Activated T-cell treated with anti-CD3 and anti-CD28 coated beads, Interleukin-2, amount 50 U/mL, for 72 hours (primary cell): ENCODE measurements at regions not wholly inside any gene's neighbourhood (a gene's known extent, or its start where the extent isn't known, plus 50 kb on each side); places are given as distances from the start of the nearest gene placed in this dataset.

Experiments
- ATAC-seq, 2 donors: fragments of 150-1000 bp; cut with Tn5 transposase; replicated peaks in 1 of 2; 2 replicates each; pipeline ENCODE4 v1.10.0; 2021; ENCODE audit warnings: moderate library complexity in 2 of 2, mild to moderate bottlenecking in 1 of 2
- DNase-seq, 2 donors: peaks; one replicate each; pipeline ENCODE4 v3.0.0; 2021 to 2022; ENCODE audit warnings: mixed read lengths in 1 of 2
- H3K27ac Mint-ChIP-seq: one replicate; pipeline ENCODE4 v1.8.0; 2022; ENCODE audit warnings: mild to moderate bottlenecking, moderate library complexity, mixed read lengths
- H3K27me3 Mint-ChIP-seq: one replicate; pipeline ENCODE4 v1.8.0; 2022; ENCODE audit warnings: low read depth, mixed read lengths
- H3K36me3 Mint-ChIP-seq, 2 donors: one replicate each; pipeline ENCODE4 v1.8.0; 2022; ENCODE audit warnings: mixed read lengths in 2 of 2, mild to moderate bottlenecking in 1 of 2; ENCODE audit not compliant: insufficient read depth in 2 of 2
- H3K4me1 Mint-ChIP-seq: one replicate; pipeline ENCODE4 v1.8.0; 2022; ENCODE audit warnings: low read depth, mixed read lengths
- H3K4me3 Mint-ChIP-seq, 2 donors: one replicate each; pipeline ENCODE4 v1.8.0; 2022; ENCODE audit warnings: mild to moderate bottlenecking in 2 of 2, mixed read lengths in 2 of 2, moderate library complexity in 2 of 2
- H3K9me3 Mint-ChIP-seq, 2 donors: one replicate each; pipeline ENCODE4 v1.8.0; 2022; ENCODE audit warnings: mixed read lengths in 2 of 2

- Mint-ChIP-seq H3K4me1 (no peaks in the 10 kb centered on the region), H3K9me3 (no peaks in the 10 kb centered on the region), H3K36me3 (no peaks in the 10 kb centered on the region), H3K27ac (no peak overlapping the region), H3K4me3 (no peak overlapping the region), H3K27me3 (peaks cover 12% of the 10 kb centered on the region)
- no peak for ATAC-seq
- DNase-seq = no peak
These were observed 91.4 kb upstream of the FAM241A start for GRCh38 chr4:112053825-112054350.

DNA sequence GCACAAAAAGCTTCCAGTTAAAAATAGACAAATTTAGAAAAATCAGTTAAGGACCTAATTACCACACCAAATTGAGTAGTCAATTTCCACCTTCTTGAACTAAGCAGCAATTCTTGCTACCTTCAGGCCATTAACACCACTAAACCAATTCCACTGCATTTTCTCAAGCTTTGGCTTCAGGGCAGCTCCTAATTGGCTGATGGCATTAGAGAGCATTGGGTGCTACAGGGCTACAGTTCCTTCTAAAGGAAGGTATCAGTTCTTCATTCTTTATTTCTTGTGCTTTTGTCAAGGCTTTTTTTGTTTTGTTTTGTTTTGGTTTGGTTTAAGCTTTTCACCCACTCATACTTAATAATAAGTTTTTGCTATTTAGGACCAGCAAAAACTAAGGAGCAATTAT is 90.2 kb upstream of the FAM241A start:
- no peaks in the 10 kb centered on the region for H3K9me3 Mint-ChIP-seq
- no peak overlapping the region for H3K4me3 Mint-ChIP-seq
- H3K36me3 Mint-ChIP-seq = no peaks in the 10 kb centered on the region
- no peak overlapping the region for H3K27ac Mint-ChIP-seq
- DNase-seq (no peak), ATAC-seq (no peak)
- H3K27me3 Mint-ChIP-seq = peaks cover 12% of the 10 kb centered on the region
- no peaks in the 10 kb centered on the region for H3K4me1 Mint-ChIP-seq

GRCh38 chr4:112057470-112057869 is 87.8 kb upstream of the FAM241A start:
- DNase-seq = no peak
- H3K36me3 Mint-ChIP-seq = no peaks in the 10 kb centered on the region
- H3K4me1 Mint-ChIP-seq = no peaks in the 10 kb centered on the region
- H3K27me3 Mint-ChIP-seq = peaks cover 12% of the 10 kb centered on the region
- no peak overlapping the region for H3K27ac Mint-ChIP-seq
- ATAC-seq = no peak
- no peaks in the 10 kb centered on the region for H3K9me3 Mint-ChIP-seq
- H3K4me3 Mint-ChIP-seq = no peak overlapping the region

- H3K9me3 Mint-ChIP-seq = no peaks in the 10 kb centered on the region
- H3K27me3 Mint-ChIP-seq = peaks cover 12% of the 10 kb centered on the region
These were observed 86.8 kb upstream of the FAM241A start for GRCh38 chr4:112058433-112058832.

GRCh38 chr4:112060212-112060611 is 85.0 kb upstream of the FAM241A start:
- ATAC-seq (no peak), DNase-seq (no peak)
- Mint-ChIP-seq H3K27me3 (peaks cover 7% of the 10 kb centered on the region), H3K36me3 (no peaks in the 10 kb centered on the region), H3K9me3 (no peaks in the 10 kb centered on the region), H3K27ac (no peak overlapping the region), H3K4me3 (no peak overlapping the region), H3K4me1 (no peaks in the 10 kb centered on the region)

More at GRCh38 chr4:112058433-112058832, 86.8 kb upstream of the FAM241A start:
- Mint-ChIP-seq H3K36me3 (no peaks in the 10 kb centered on the region), H3K4me3 (no peak overlapping the region), H3K4me1 (no peaks in the 10 kb centered on the region), H3K27ac (no peak overlapping the region)
- DNase-seq (no peak), ATAC-seq (no peak)

GRCh38 chr4:112061207-112061817 is 83.9 kb upstream of the FAM241A start:
- Mint-ChIP-seq H3K4me1 (no peaks in the 10 kb centered on the region), H3K9me3 (no peaks in the 10 kb centered on the region), H3K27ac (no peak overlapping the region), H3K36me3 (no peaks in the 10 kb centered on the region), H3K4me3 (no peak overlapping the region), H3K27me3 (peaks cover 7% of the 10 kb centered on the region)
- no peak for ATAC-seq
- no peak for DNase-seq

- H3K27me3 Mint-ChIP-seq = peaks cover 13% of the 10 kb centered on the region
- no peaks in the 10 kb centered on the region for H3K36me3 Mint-ChIP-seq
- H3K4me3 Mint-ChIP-seq = no peak overlapping the region
- H3K4me1 Mint-ChIP-seq = no peaks in the 10 kb centered on the region
- no peak for DNase-seq
- no peak for ATAC-seq
- no peak overlapping the region for H3K27ac Mint-ChIP-seq
- H3K9me3 Mint-ChIP-seq = no peaks in the 10 kb centered on the region
These were observed 82.0 kb upstream of the FAM241A start for GRCh38 chr4:112063260-112063659.

DNA sequence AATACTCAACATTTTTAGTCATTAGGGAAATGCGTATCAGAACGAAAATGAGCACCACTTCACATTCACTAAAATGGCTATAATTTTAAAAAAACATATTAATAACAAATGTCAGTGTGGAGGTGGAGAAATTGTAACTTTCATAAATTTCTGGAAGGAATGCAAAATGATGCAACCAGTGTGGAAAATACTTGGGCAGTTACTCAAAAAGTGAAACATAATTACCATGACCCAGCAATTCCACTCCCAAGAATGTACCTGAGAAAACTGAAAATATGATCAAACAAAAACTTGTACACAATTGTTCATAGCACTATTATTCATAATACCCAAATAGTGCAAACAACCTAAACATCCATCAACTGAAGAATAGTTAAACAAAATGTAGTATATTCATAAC is 76.1 kb upstream of the FAM241A start:
- DNase-seq = no peak
- Mint-ChIP-seq H3K4me3 (no peak overlapping the region), H3K27ac (no peak overlapping the region), H3K27me3 (peaks cover 26% of the 10 kb centered on the region), H3K9me3 (no peaks in the 10 kb centered on the region), H3K36me3 (no peaks in the 10 kb centered on the region), H3K4me1 (no peaks in the 10 kb centered on the region)
- no peak for ATAC-seq

GRCh38 chr4:112073181-112073580 is 72.1 kb upstream of the FAM241A start:
- Mint-ChIP-seq H3K27ac (no peak overlapping the region), H3K9me3 (no peaks in the 10 kb centered on the region), H3K27me3 (peaks cover 12% of the 10 kb centered on the region), H3K36me3 (no peaks in the 10 kb centered on the region), H3K4me1 (no peaks in the 10 kb centered on the region), H3K4me3 (no peak overlapping the region)
- no peak for DNase-seq
- ATAC-seq = no peak

- Mint-ChIP-seq H3K9me3 (no peaks in the 10 kb centered on the region), H3K4me1 (no peaks in the 10 kb centered on the region), H3K36me3 (no peaks in the 10 kb centered on the region), H3K27ac (no peak overlapping the region), H3K27me3 (peaks cover 12% of the 10 kb centered on the region), H3K4me3 (no peak overlapping the region)
- ATAC-seq = peak; percentile 56
- peak; percentile 18 to 35 for DNase-seq
These were observed 70.0 kb upstream of the FAM241A start for GRCh38 chr4:112075129-112075753.

GRCh38 chr4:112075906-112076305 is 69.3 kb upstream of the FAM241A start:
- no peaks in the 10 kb centered on the region for H3K4me1 Mint-ChIP-seq
- no peaks in the 10 kb centered on the region for H3K9me3 Mint-ChIP-seq
- H3K27ac Mint-ChIP-seq = no peak overlapping the region
- ATAC-seq (no peak), DNase-seq (no peak)
- no peak overlapping the region for H3K4me3 Mint-ChIP-seq
- H3K27me3 Mint-ChIP-seq = peaks cover 12% of the 10 kb centered on the region
- H3K36me3 Mint-ChIP-seq = no peaks in the 10 kb centered on the region

DNA sequence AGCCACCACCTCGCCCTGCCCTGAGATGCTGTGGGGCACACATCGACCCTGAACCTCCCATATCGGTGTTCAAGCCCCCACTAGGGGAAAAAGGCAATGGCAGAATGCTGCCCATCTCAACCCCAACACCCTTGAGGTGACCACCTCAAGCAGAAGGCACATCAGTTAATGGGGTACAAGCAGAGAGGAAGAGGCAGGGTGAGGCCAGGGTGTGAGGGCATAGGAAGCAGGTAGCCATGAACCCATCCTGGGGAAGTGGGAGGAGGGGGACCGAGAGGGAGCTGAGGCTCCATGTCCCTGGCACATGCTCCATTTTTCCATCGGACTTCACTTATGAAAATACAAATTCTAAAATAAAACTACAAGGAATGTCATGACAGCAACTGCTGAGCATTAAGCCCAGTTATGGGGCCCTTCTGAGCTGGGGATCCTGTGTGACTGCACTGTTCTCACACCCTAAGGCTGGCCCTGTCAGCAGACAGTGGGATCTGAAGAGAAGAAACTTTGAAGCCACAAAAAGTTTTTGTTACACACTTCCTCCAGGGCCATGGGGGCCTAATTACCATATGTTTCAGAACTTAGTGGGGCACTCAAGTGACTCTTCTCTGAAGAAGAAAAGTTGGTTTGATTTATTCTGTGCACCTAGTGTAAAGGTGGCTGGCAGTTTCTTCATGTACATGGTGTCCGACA is 68.2 kb upstream of the FAM241A start:
- no peak for ATAC-seq
- H3K27me3 Mint-ChIP-seq = peaks cover 12% of the 10 kb centered on the region
- no peak for DNase-seq

DNA sequence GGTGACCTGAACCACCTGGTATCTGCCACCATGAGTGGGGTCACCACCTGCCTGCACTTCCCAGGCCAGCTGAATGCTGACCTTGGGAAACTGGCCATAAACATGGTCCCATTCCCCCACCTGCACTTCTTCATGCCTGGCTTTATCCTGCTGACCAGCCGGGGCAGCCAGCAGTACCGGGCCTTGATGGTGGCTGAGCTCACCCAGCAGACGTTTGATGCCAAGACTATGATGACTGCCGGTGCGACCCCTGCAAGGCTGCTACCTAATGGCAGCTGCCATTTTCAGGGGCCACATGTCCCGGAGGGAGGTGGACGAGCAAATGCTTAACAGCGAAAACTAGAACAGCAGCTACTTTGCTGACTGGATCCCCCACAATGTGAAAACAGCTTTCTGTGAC is 67.5 kb upstream of the FAM241A start:
- Mint-ChIP-seq H3K4me3 (no peak overlapping the region), H3K4me1 (no peaks in the 10 kb centered on the region), H3K36me3 (no peaks in the 10 kb centered on the region), H3K9me3 (no peaks in the 10 kb centered on the region), H3K27me3 (peaks cover 8% of the 10 kb centered on the region), H3K27ac (no peak overlapping the region)
- ATAC-seq (no peak), DNase-seq (no peak)

More for the DNA sequence above, 68.2 kb upstream of the FAM241A start:
- Mint-ChIP-seq H3K4me3 (no peak overlapping the region), H3K9me3 (no peaks in the 10 kb centered on the region), H3K36me3 (no peaks in the 10 kb centered on the region), H3K27ac (no peak overlapping the region), H3K4me1 (no peaks in the 10 kb centered on the region)
